ENCODE measurements at regions not wholly inside any gene's neighbourhood (a gene's known extent, or its start where the extent isn't known, plus 50 kb on each side); places are given as distances from the start of the nearest gene placed in this dataset.
A peak's percentile ranks its signal among the peaks of the same experiment; 100 is the strongest.

DNA sequence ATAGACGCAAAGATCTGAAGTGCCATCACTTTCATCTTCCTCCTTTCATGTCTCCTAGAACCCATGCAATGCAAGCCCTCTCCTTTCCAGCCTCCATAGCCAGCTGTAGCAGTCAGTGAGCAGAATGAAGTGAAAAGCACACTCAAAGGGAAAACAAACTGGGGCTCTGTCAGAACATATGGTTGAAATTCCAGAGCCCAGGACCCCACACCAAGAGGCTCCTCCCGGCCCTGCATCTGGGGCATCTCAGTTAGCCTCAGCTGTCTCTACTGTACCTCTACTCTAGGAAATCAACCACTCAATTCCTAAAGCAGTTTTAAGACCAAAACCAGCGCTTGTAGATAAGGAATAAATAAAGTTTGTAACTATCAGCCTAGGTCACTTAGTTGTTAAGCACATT, 73.8 kb upstream of the P3H2 start:
- peak overlapping the region in 2 of 3 experiments; percentile 30 to 68; a peak in 2 of 7 replicates for H3K27ac Mint-ChIP-seq
- no peak overlapping the region for H3K56ac ChIP-seq (ENCODE audit: insufficient read length, low read depth, low read length)
- no peak overlapping the region for H3K4me3 Mint-ChIP-seq
- no peaks in the 10 kb centered on the region for H3K36me3 Mint-ChIP-seq (ENCODE audit: insufficient read depth in 1 of 3, low read depth in 3 of 3)
- H3K27me3 Mint-ChIP-seq (ENCODE audit: low read depth): no peaks in the 10 kb centered on the region
- no peaks in the 10 kb centered on the region; the same call in none of the 2 replicates for H3K27me3 ChIP-seq (ENCODE audit: insufficient read depth, low read length)
- TF ChIP-seq, protein P1, sequence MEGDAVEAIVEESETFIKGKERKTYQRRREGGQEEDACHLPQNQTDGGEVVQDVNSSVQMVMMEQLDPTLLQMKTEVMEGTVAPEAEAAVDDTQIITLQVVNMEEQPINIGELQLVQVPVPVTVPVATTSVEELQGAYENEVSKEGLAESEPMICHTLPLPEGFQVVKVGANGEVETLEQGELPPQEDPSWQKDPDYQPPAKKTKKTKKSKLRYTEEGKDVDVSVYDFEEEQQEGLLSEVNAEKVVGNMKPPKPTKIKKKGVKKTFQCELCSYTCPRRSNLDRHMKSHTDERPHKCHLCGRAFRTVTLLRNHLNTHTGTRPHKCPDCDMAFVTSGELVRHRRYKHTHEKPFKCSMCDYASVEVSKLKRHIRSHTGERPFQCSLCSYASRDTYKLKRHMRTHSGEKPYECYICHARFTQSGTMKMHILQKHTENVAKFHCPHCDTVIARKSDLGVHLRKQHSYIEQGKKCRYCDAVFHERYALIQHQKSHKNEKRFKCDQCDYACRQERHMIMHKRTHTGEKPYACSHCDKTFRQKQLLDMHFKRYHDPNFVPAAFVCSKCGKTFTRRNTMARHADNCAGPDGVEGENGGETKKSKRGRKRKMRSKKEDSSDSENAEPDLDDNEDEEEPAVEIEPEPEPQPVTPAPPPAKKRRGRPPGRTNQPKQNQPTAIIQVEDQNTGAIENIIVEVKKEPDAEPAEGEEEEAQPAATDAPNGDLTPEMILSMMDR (conservative IDR thresholded peaks at IDR 0.05): no peak
- H2BK15ac ChIP-seq (ENCODE audit: low read depth, low read length): no peak overlapping the region
- no peaks in the 10 kb centered on the region for H3K23me2 ChIP-seq (ENCODE audit: insufficient read length, low read depth, low read length, poor library complexity, severe bottlenecking)
- H4K8ac ChIP-seq (replicated peaks; ENCODE audit: insufficient read length, low read depth, low read length): no peak overlapping the region
- H3K79me2 ChIP-seq (ENCODE audit: insufficient read depth, low read length): no peaks in the 10 kb centered on the region
- no peak overlapping the region for H2BK5ac ChIP-seq (ENCODE audit: insufficient read length, low read length)
- H3K18ac ChIP-seq (ENCODE audit: insufficient read length, low read depth, low read length): no peak overlapping the region
- no peak overlapping the region for H3K4me2 ChIP-seq (ENCODE audit: insufficient read depth, insufficient read length, low read length)
- no peak overlapping the region for H2AK5ac ChIP-seq (ENCODE audit: insufficient read length, low read length)
- no peak overlapping the region for H3K23ac ChIP-seq (ENCODE audit: insufficient read length, low read depth, low read length)
- H3K4me1 Mint-ChIP-seq: peaks cover 18 to 19% of the 10 kb centered on the region in 2 experiments
- H3K9me3 Mint-ChIP-seq: no peaks in the 10 kb centered on the region
- no peak overlapping the region for H2AFZ ChIP-seq (ENCODE audit: low read length)
- no peak overlapping the region for H3T11ph ChIP-seq (ENCODE audit: low read length)
- H2BK20ac ChIP-seq (ENCODE audit: low read depth, low read length, poor library complexity, severe bottlenecking): no peak overlapping the region
- DNase-seq: no peak
- H3K9ac ChIP-seq (ENCODE audit: extremely low read depth, insufficient read length, low read length): no peak overlapping the region
- no peak overlapping the region for H3K4ac ChIP-seq (ENCODE audit: low read depth, low read length)
- no peaks in the 10 kb centered on the region for H3K9me3 ChIP-seq (ENCODE audit: control insufficient read depth, low read depth, low read length)
- no peak overlapping the region for H3K14ac ChIP-seq (ENCODE audit: insufficient read depth, low read length)
- H4K5ac ChIP-seq (ENCODE audit: insufficient read length, low read depth, low read length): no peak overlapping the region
- H4K91ac ChIP-seq (ENCODE audit: insufficient read length, low read depth, low read length): no peak overlapping the region
- no peaks in the 10 kb centered on the region for H3K4me1 ChIP-seq (ENCODE audit: insufficient read depth, low read length)
- no peak overlapping the region for H2BK12ac ChIP-seq (ENCODE audit: insufficient read length, low read depth, low read length)
- no peak overlapping the region for H3K27ac ChIP-seq (ENCODE audit: insufficient read length, low read depth, low read length)
- no CpG with 5 or more reads among the region's 3 CpGs for WGBS (ENCODE audit: extremely low coverage, insufficient read length, low lambda C conversion rate)
- H2BK120ac ChIP-seq (ENCODE audit: low read depth, low read length, poor library complexity, severe bottlenecking): no peak overlapping the region
- no peaks in the 10 kb centered on the region for H4K20me1 ChIP-seq (ENCODE audit: control insufficient read depth, insufficient read depth, insufficient read length)
- H3K79me1 ChIP-seq (ENCODE audit: insufficient read depth, low read depth, low read length, poor library complexity, severe bottlenecking): no peaks in the 10 kb centered on the region

Data from H9 (cell line).